LNCAP (cell line): ENCODE measurements at regions not wholly inside any gene's neighbourhood (a gene's known extent, or its start where the extent isn't known, plus 50 kb on each side); places are given as distances from the start of the nearest gene placed in this dataset.

ENCODE experiments used
- CTCF ChIP-seq: fragments of 450-650 bp; IDR thresholded peaks from 2 replicates; pipeline ENCODE4 v1.5.1; 2017; ENCODE audit warnings: mild to moderate bottlenecking

GRCh38 chrX:39601231-39602177 is 496.3 kb downstream of the BCOR start:
- TF ChIP-seq CTCF, result no peak

GRCh38 chrX:39602195-39602594 is 495.6 kb downstream of the BCOR start:
- TF ChIP-seq CTCF, result no peak

GRCh38 chrX:39603230-39603629 is 494.5 kb downstream of the BCOR start:
- no peak for TF ChIP-seq CTCF

GRCh38 chrX:39605183-39605582 is 492.6 kb downstream of the BCOR start:
- TF ChIP-seq CTCF, result no peak

- TF ChIP-seq CTCF, result no peak
Measured at GRCh38 chrX:39605866-39606265, 491.9 kb downstream of the BCOR start.

GRCh38 chrX:39609941-39610340 is 487.8 kb downstream of the BCOR start:
- no peak for TF ChIP-seq CTCF

GRCh38 chrX:39611468-39611867 is 486.3 kb downstream of the BCOR start:
- no peak for TF ChIP-seq CTCF
